Testis (tissue), 2 donors: ENCODE measurements at regions not wholly inside any gene's neighbourhood (a gene's known extent, or its start where the extent isn't known, plus 50 kb on each side); places are given as distances from the start of the nearest gene placed in this dataset.

ENCODE experiments used
- POLR2A ChIP-seq: fragments of 450-650 bp; IDR thresholded peaks from one replicate; pipeline ENCODE4 v1.6.1; 2017; ENCODE audit warnings: antibody characterized with exemption, mild to moderate bottlenecking, moderate library complexity
- TF ChIP-seq, protein P1 (sequence below), 3 experiments: fragments of 450-650 bp in 2 of 3; fragments of 200-600 bp in 1 of 3; sonication (generic) in 1 of 3; IDR thresholded peaks; one replicate each; pipeline ENCODE4 v1.5.1; 2016 to 2019; ENCODE audit warnings: antibody characterized with exemption in 3 of 3, mild to moderate bottlenecking in 2 of 3, moderate library complexity in 1 of 3

DNA sequence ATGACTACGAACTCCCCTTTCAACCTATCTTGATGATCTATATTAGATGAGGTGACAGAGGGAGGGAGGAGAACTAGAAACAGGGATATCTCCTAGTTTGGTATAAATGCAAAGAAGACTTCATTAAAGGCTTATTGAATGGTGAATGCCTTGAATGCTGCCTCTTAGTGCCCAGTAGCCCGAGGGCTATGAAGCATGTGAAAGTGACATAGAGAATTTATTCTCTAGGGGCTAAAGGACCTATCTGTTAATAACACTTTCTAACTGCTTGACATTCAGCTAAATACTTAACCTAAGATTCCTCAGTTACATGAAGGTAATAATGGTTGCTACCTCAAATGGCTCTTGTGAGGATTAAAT is 764.1 kb downstream of the LTN1 start:
- TF ChIP-seq, protein P1, sequence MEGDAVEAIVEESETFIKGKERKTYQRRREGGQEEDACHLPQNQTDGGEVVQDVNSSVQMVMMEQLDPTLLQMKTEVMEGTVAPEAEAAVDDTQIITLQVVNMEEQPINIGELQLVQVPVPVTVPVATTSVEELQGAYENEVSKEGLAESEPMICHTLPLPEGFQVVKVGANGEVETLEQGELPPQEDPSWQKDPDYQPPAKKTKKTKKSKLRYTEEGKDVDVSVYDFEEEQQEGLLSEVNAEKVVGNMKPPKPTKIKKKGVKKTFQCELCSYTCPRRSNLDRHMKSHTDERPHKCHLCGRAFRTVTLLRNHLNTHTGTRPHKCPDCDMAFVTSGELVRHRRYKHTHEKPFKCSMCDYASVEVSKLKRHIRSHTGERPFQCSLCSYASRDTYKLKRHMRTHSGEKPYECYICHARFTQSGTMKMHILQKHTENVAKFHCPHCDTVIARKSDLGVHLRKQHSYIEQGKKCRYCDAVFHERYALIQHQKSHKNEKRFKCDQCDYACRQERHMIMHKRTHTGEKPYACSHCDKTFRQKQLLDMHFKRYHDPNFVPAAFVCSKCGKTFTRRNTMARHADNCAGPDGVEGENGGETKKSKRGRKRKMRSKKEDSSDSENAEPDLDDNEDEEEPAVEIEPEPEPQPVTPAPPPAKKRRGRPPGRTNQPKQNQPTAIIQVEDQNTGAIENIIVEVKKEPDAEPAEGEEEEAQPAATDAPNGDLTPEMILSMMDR (IDR thresholded peaks at IDR 0.05) = no peak
- TF ChIP-seq POLR2A = no peak
